Stimulated activated CD4-positive, alpha-beta T cell treated with anti-CD3 and anti-CD28 coated beads, TNF-alpha, amount 100 ng/mL, for 24 hours (primary cell): ENCODE measurements at regions not wholly inside any gene's neighbourhood (a gene's known extent, or its start where the extent isn't known, plus 50 kb on each side); places are given as distances from the start of the nearest gene placed in this dataset.

Source experiments
- DNase-seq, 3 experiments: peaks; one replicate each; pipeline ENCODE4 v3.0.0-alpha.2; 2020; ENCODE audit warnings: low read depth in 3 of 3

GRCh38 chr2:234278556-234279255, 218.2 kb downstream of the ARL4C start:
- DNase-seq, result no peak

- DNase-seq, result no peak
Measured at GRCh38 chr2:234275515-234275914, 221.4 kb downstream of the ARL4C start.

- no peak for DNase-seq
Measured at GRCh38 chr2:234273887-234274584, 222.8 kb downstream of the ARL4C start.

GRCh38 chr2:234272069-234272850, 221.8 kb downstream of the SPP2 start:
- DNase-seq, result no peak

GRCh38 chr2:234271338-234271737, 220.8 kb downstream of the SPP2 start:
- DNase-seq, result no peak

- DNase-seq, result no peak
Measured at GRCh38 chr2:234269769-234270204, 219.3 kb downstream of the SPP2 start.

GRCh38 chr2:234267534-234267933, 217.0 kb downstream of the SPP2 start:
- no peak for DNase-seq

- no peak for DNase-seq
Measured at GRCh38 chr2:234266952-234267351, 216.4 kb downstream of the SPP2 start.

- no peak for DNase-seq
Measured at GRCh38 chr2:234265206-234265605, 214.7 kb downstream of the SPP2 start.

- no peak for DNase-seq
Measured at GRCh38 chr2:234261736-234262135, 211.2 kb downstream of the SPP2 start.

GRCh38 chr2:234259440-234259839, 208.9 kb downstream of the SPP2 start:
- no peak for DNase-seq

GRCh38 chr2:234258562-234259141, 208.2 kb downstream of the SPP2 start:
- DNase-seq, result no peak

- peak in 1 of 3 experiments; percentile 32 for DNase-seq
Measured at GRCh38 chr2:234257859-234258561, 207.5 kb downstream of the SPP2 start.

GRCh38 chr2:234256516-234256915, 206.0 kb downstream of the SPP2 start:
- DNase-seq, result no peak

- no peak for DNase-seq
Measured at GRCh38 chr2:234254783-234255521, 204.4 kb downstream of the SPP2 start.

- DNase-seq, result no peak
Measured at GRCh38 chr2:234252772-234253171, 202.3 kb downstream of the SPP2 start.

GRCh38 chr2:234251326-234252271, 201.1 kb downstream of the SPP2 start:
- DNase-seq, result no peak

GRCh38 chr2:234250926-234251325, 200.4 kb downstream of the SPP2 start:
- no peak for DNase-seq

- no peak for DNase-seq
Measured at GRCh38 chr2:234249873-234250272, 199.4 kb downstream of the SPP2 start.
